NCI-H2029 treated with DMSO at 0.1 percent for 48 hours (cell line): ENCODE measurements at regions not wholly inside any gene's neighbourhood (a gene's known extent, or its start where the extent isn't known, plus 50 kb on each side); places are given as distances from the start of the nearest gene placed in this dataset.

ENCODE experiments used
- DNase-seq: peaks from one replicate; lab custom pipeline; 2025; lab: John Stamatoyannopoulos, UW

GRCh38 chr9:81190659-81191058, 498.7 kb downstream of the TLE1 start:
- no peak for DNase-seq

- DNase-seq: no peak
Observed at GRCh38 chr9:81183761-81184160, 505.6 kb downstream of the TLE1 start.

GRCh38 chr9:81182431-81182830, 506.9 kb downstream of the TLE1 start:
- no peak for DNase-seq

- no peak for DNase-seq
Observed at GRCh38 chr9:81174023-81174422, 515.3 kb downstream of the TLE1 start.

- DNase-seq: no peak
Observed at GRCh38 chr9:81171689-81172088, 517.7 kb downstream of the TLE1 start.

GRCh38 chr9:81162361-81162760, 527.0 kb downstream of the TLE1 start:
- DNase-seq: no peak

GRCh38 chr9:81156381-81156780, 533.0 kb downstream of the TLE1 start:
- DNase-seq: no peak

DNA sequence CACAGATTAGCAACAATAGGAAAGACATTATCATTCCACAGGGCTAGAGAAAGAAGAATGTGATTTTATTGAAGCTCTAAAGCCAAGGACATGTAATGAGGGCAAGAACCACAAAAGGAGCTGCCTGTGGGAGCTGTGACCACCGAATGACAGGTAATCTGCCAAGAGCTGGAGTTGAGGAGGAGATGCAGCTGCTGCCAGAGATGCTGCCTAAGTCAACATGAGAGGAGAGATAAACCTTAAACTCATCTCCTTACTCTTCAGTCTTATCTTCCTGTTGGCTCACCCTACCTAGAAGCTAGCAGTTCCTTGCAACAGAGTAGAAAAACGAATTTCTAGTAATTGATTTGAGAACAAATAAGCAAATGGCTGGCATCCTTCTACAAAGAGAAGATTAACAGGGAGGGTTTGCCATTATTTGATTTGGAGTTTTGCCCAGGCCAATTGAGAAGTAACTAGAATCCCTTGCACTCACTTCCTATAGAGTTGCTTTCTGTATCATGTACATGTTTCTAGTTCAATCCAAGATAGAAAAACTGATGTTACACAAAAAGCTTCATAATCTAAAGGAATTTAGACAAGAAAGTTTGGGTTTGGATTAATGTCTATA, 539.2 kb downstream of the TLE1 start:
- peak; percentile 72 for DNase-seq

DNA sequence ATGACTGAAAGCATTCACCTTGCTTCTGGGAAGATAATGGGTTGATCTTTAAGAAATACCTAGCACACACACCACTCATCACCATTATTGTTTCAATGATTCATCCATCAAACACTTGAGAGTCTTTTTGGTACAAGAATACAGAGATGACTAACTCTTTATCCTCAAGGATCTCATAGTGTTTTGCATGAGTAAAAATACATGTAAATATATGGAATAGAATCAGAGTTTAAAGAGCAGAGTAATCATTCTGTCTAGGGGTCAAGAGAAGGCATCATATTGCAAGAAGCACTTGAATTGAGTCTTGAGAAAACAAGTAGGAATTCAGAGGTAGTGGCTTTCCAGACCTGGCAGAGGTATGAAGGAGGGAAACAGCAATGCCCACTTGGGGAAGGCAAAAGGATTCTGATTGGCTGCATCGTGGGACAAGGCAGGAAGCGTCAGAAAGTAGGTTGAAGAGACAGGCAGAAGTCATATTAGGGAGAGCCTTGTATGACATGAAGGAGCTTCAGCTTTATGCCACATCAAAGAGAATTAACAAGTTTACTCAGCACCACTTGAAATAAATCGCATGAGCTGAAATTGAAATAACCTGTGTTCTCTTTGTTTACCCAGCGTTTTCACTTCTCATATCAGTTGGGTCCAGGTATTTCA, 542.5 kb downstream of the TLE1 start:
- DNase-seq: no peak

DNA sequence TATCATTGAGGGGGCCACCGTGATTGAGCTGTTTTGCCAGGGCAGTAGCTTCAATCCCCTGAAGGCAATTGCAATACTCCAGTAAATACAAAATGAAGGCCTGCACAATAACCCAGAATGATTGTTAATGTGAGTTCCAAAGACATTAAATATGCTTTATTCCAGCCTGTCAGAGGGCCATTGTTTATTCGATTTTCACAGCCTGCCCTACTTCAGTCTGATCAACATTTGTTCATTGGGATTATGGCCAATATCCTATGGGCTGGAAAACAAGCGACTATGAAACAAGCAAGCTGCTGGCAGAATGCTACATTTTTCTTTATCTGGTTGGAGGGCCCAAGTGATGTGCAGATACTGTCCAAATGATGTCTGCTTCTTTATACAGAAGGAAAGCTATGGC, 543.1 kb downstream of the TLE1 start:
- DNase-seq: no peak

GRCh38 chr9:81145331-81145963, 543.9 kb downstream of the TLE1 start:
- no peak for DNase-seq

GRCh38 chr9:81141961-81142360, 547.4 kb downstream of the TLE1 start:
- DNase-seq: no peak

- DNase-seq: no peak
Observed at GRCh38 chr9:81137976-81138568, 551.3 kb downstream of the TLE1 start.

DNA sequence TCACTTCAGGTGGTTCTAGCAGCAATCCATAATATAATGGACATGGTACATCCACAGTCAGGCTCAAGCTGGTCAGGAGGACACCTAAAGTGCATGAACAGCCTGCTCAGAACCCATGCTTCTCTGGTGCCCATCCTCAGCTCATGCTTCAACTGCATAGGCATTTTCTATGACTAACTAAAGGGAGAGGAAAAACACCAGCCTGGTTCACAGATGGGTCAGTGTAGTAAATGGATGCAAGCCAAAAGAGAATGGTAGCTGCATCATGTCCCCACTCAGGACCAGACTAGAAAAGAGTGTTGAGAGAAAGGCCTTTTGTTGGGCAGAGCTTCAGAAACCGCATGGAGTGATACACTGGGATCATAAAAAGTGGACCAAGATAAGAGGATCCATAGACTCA, 556.6 kb downstream of the TLE1 start:
- no peak for DNase-seq

DNA sequence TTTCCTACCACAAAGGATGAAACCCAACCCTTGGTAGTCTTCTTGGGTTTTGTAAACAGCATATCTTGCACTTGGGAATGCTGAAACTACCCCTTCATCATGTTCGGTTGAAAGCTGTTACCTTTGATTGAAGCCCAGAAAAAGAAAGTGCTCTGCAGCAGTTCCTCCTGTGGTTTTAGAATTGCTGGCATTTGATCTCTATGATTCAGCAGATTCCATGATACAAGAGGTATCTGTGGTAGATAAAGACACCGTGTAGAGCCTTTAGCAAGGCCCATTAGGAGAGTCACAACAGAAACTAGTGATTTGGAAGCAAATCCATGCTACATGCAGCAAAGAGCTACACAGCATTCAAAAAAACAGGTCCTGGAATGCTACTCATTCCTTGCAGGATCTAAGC, 557.0 kb downstream of the TLE1 start:
- no peak for DNase-seq

- no peak for DNase-seq
Observed at GRCh38 chr9:81128701-81129100, 560.6 kb downstream of the TLE1 start.

DNA sequence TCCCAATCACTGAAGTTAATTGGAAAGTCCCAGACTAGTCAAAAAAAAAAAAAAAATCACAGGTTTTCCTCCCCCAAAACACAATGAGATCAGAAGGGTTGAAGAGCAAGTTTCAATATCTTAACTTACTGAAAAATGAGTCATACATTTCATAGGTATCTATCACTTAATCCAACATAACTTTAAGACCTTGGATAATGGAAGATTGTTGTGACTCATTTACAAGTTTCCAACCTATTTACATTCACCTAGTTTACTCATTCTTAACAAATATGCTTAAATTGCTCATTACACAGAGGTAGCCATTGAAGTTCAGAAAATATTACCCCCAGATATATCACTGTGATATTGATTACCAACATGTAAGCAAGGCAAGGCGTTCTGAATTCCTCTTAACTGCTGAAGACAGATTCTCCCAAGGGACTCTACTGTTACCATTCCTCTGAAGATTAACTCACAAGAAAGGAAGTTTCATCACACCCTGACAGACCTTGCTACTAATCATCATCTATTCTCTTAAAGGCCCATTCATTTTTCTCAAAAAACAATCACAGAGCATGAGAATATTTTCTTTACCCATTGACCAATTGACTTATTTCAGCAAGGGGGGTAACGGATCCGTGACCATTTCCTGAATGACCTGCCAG, 563.8 kb downstream of the TLE1 start:
- no peak for DNase-seq

- DNase-seq: no peak
Observed at GRCh38 chr9:81123526-81123925, 565.8 kb downstream of the TLE1 start.

- DNase-seq: no peak
Observed at GRCh38 chr9:81122749-81123148, 566.6 kb downstream of the TLE1 start.

GRCh38 chr9:81119591-81119990, 569.8 kb downstream of the TLE1 start:
- DNase-seq: no peak

GRCh38 chr9:81118416-81118815, 570.9 kb downstream of the TLE1 start:
- DNase-seq: no peak

- DNase-seq: no peak
Observed at GRCh38 chr9:81116340-81117137, 572.8 kb downstream of the TLE1 start.
